ENCODE measurements at regions not wholly inside any gene's neighbourhood (a gene's known extent, or its start where the extent isn't known, plus 50 kb on each side); places are given as distances from the start of the nearest gene placed in this dataset.

- H4K91ac ChIP-seq (ENCODE audit: low read length), result no peak overlapping the region
- peaks cover 3% of the 10 kb centered on the region for H3K4me1 ChIP-seq (ENCODE audit: control insufficient read depth, insufficient read depth, low read depth, low read length)
- H3K18ac ChIP-seq (ENCODE audit: low read depth in 1 of 2, low read length in 2 of 2), result no peak overlapping the region
- H3K4ac ChIP-seq (ENCODE audit: low read depth in 1 of 2, low read length in 2 of 2), result no peak overlapping the region
- no peak overlapping the region for H4K8ac ChIP-seq (ENCODE audit: low read length)
- no peaks in the 10 kb centered on the region for H3K79me1 ChIP-seq (replicated peaks; ENCODE audit: low read length, poor library complexity, severe bottlenecking)
- H3K9ac ChIP-seq (ENCODE audit: low read length), result no peak overlapping the region
- H3K27me3 ChIP-seq (ENCODE audit: control insufficient read depth in 1 of 2, insufficient read depth in 1 of 2, low read length in 2 of 2), result no peaks in the 10 kb centered on the region
- no peak overlapping the region for H3K27ac ChIP-seq (ENCODE audit: low read length, poor library complexity, severe bottlenecking)
- no peak overlapping the region for H2BK5ac ChIP-seq (ENCODE audit: low read depth, low read length, poor library complexity, severe bottlenecking)
- H3K36me3 ChIP-seq (ENCODE audit: control insufficient read depth in 1 of 2, insufficient read depth in 2 of 2, low read depth in 1 of 2, low read length in 2 of 2), result no peaks in the 10 kb centered on the region
- peak overlapping the region; percentile 39 for H2BK120ac ChIP-seq (ENCODE audit: low read depth, low read length)
- H2AK5ac ChIP-seq (ENCODE audit: low read length, severe bottlenecking), result no peak overlapping the region
- no peak overlapping the region for H2AFZ ChIP-seq (ENCODE audit: low read depth, low read length)
- H3K9me3 ChIP-seq (ENCODE audit: control insufficient read depth, low read length), result no peaks in the 10 kb centered on the region
- H2BK15ac ChIP-seq (ENCODE audit: low read depth, poor library complexity, severe bottlenecking), result no peak overlapping the region
- 97% methylated on average over 1 of the region's 1 CpG for WGBS
- DNase-seq, result no peak
- H3K14ac ChIP-seq (ENCODE audit: low read length in 2 of 2), result no peak overlapping the region
- no peak overlapping the region for H3K4me2 ChIP-seq (ENCODE audit: low read length, poor library complexity, severe bottlenecking)
- H3K4me3 ChIP-seq (ENCODE audit: insufficient read depth in 1 of 2, low read depth in 1 of 2, low read length in 2 of 2), result no peak overlapping the region
- H2BK12ac ChIP-seq (ENCODE audit: low read length in 2 of 2), result no peak overlapping the region
- H3K23ac ChIP-seq (ENCODE audit: low read length in 2 of 2), result no peak overlapping the region
Observed at GRCh38 chr6:140044626-140045025, 670.2 kb upstream of the CITED2 start.

GRCh38 chr6:140043762-140044378 lies 669.4 kb upstream of the CITED2 start:
- no peak overlapping the region for H3K27ac ChIP-seq (ENCODE audit: low read length, poor library complexity, severe bottlenecking)
- H4K91ac ChIP-seq (ENCODE audit: low read length), result no peak overlapping the region
- H3K9ac ChIP-seq (ENCODE audit: low read length), result no peak overlapping the region
- no peaks in the 10 kb centered on the region for H3K36me3 ChIP-seq (ENCODE audit: control insufficient read depth in 1 of 2, insufficient read depth in 2 of 2, low read depth in 1 of 2, low read length in 2 of 2)
- no peak overlapping the region for H3K18ac ChIP-seq (ENCODE audit: low read depth in 1 of 2, low read length in 2 of 2)
- H2BK12ac ChIP-seq (ENCODE audit: low read length in 2 of 2), result no peak overlapping the region
- H3K23ac ChIP-seq (ENCODE audit: low read length in 2 of 2), result no peak overlapping the region
- peak; percentile 58 for DNase-seq
- H3K4ac ChIP-seq (ENCODE audit: low read depth in 1 of 2, low read length in 2 of 2), result no peak overlapping the region
- no peaks in the 10 kb centered on the region for H3K79me1 ChIP-seq (replicated peaks; ENCODE audit: low read length, poor library complexity, severe bottlenecking)
- H2AK5ac ChIP-seq (ENCODE audit: low read length, severe bottlenecking), result no peak overlapping the region
- H2BK15ac ChIP-seq (ENCODE audit: low read depth, poor library complexity, severe bottlenecking), result no peak overlapping the region
- H2BK5ac ChIP-seq (ENCODE audit: low read depth, low read length, poor library complexity, severe bottlenecking), result no peak overlapping the region
- WGBS, result 0% methylated on average over 1 of the region's 2 CpGs
- no peak overlapping the region for H3K14ac ChIP-seq (ENCODE audit: low read length in 2 of 2)
- H2BK120ac ChIP-seq (ENCODE audit: low read depth, low read length), result no peak overlapping the region
- no peak overlapping the region for H3K4me3 ChIP-seq (ENCODE audit: insufficient read depth in 1 of 2, low read depth in 1 of 2, low read length in 2 of 2)
- H2AFZ ChIP-seq (ENCODE audit: low read depth, low read length), result no peak overlapping the region
- no peak overlapping the region for H4K8ac ChIP-seq (ENCODE audit: low read length)
- no peaks in the 10 kb centered on the region for H3K27me3 ChIP-seq (ENCODE audit: control insufficient read depth in 1 of 2, insufficient read depth in 1 of 2, low read length in 2 of 2)
- peaks cover 3% of the 10 kb centered on the region for H3K4me1 ChIP-seq (ENCODE audit: control insufficient read depth, insufficient read depth, low read depth, low read length)
- no peak overlapping the region for H3K4me2 ChIP-seq (ENCODE audit: low read length, poor library complexity, severe bottlenecking)
- H3K9me3 ChIP-seq (ENCODE audit: control insufficient read depth, low read length), result no peaks in the 10 kb centered on the region

- no peak overlapping the region for H3K4me3 ChIP-seq (ENCODE audit: insufficient read depth in 1 of 2, low read depth in 1 of 2, low read length in 2 of 2)
- H3K9me3 ChIP-seq (ENCODE audit: control insufficient read depth, low read length), result no peaks in the 10 kb centered on the region
- no peaks in the 10 kb centered on the region for H3K27me3 ChIP-seq (ENCODE audit: control insufficient read depth in 1 of 2, insufficient read depth in 1 of 2, low read length in 2 of 2)
- no peak overlapping the region for H3K18ac ChIP-seq (ENCODE audit: low read depth in 1 of 2, low read length in 2 of 2)
- H4K8ac ChIP-seq (ENCODE audit: low read length), result no peak overlapping the region
- H2BK15ac ChIP-seq (ENCODE audit: low read depth, poor library complexity, severe bottlenecking), result no peak overlapping the region
- H4K91ac ChIP-seq (ENCODE audit: low read length), result no peak overlapping the region
- H3K23ac ChIP-seq (ENCODE audit: low read length in 2 of 2), result no peak overlapping the region
- H3K27ac ChIP-seq (ENCODE audit: low read length, poor library complexity, severe bottlenecking), result no peak overlapping the region
- no peak overlapping the region for H2AK5ac ChIP-seq (ENCODE audit: low read length, severe bottlenecking)
- H3K4ac ChIP-seq (ENCODE audit: low read depth in 1 of 2, low read length in 2 of 2), result no peak overlapping the region
- H3K9ac ChIP-seq (ENCODE audit: low read length), result no peak overlapping the region
- no peaks in the 10 kb centered on the region for H3K36me3 ChIP-seq (ENCODE audit: control insufficient read depth in 1 of 2, insufficient read depth in 2 of 2, low read depth in 1 of 2, low read length in 2 of 2)
- no peak overlapping the region for H3K14ac ChIP-seq (ENCODE audit: low read length in 2 of 2)
- H2AFZ ChIP-seq (ENCODE audit: low read depth, low read length), result no peak overlapping the region
- no peak overlapping the region for H2BK5ac ChIP-seq (ENCODE audit: low read depth, low read length, poor library complexity, severe bottlenecking)
- no peak overlapping the region for H2BK12ac ChIP-seq (ENCODE audit: low read length in 2 of 2)
- H3K79me1 ChIP-seq (replicated peaks; ENCODE audit: low read length, poor library complexity, severe bottlenecking), result no peaks in the 10 kb centered on the region
- no peak overlapping the region for H2BK120ac ChIP-seq (ENCODE audit: low read depth, low read length)
- peak; percentile 85 for DNase-seq
- H3K4me2 ChIP-seq (ENCODE audit: low read length, poor library complexity, severe bottlenecking), result no peak overlapping the region
- WGBS, result 0% methylated on average over 1 of the region's 1 CpG
- H3K4me1 ChIP-seq (ENCODE audit: control insufficient read depth, insufficient read depth, low read depth, low read length), result peaks cover 3% of the 10 kb centered on the region
Observed at GRCh38 chr6:140043357-140043756, 668.9 kb upstream of the CITED2 start.

- no peak overlapping the region for H2AFZ ChIP-seq (ENCODE audit: low read depth, low read length)
- no peak overlapping the region for H4K8ac ChIP-seq (ENCODE audit: low read length)
- no peak overlapping the region for H3K4me2 ChIP-seq (ENCODE audit: low read length, poor library complexity, severe bottlenecking)
- no peak overlapping the region for H3K4ac ChIP-seq (ENCODE audit: low read depth in 1 of 2, low read length in 2 of 2)
- no peaks in the 10 kb centered on the region for H3K79me1 ChIP-seq (replicated peaks; ENCODE audit: low read length, poor library complexity, severe bottlenecking)
- H2BK15ac ChIP-seq (ENCODE audit: low read depth, poor library complexity, severe bottlenecking), result no peak overlapping the region
- no peak overlapping the region for H3K9ac ChIP-seq (ENCODE audit: low read length)
- H3K14ac ChIP-seq (ENCODE audit: low read length in 2 of 2), result no peak overlapping the region
- 96% methylated on average over 1 of the region's 1 CpG for WGBS
- H3K9me3 ChIP-seq (ENCODE audit: control insufficient read depth, low read length), result peaks cover 3% of the 10 kb centered on the region
- no peak overlapping the region for H4K91ac ChIP-seq (ENCODE audit: low read length)
- peak overlapping the region in 1 of 2 experiments; percentile 40 for H3K18ac ChIP-seq (ENCODE audit: low read depth in 1 of 2, low read length in 2 of 2)
- H2BK120ac ChIP-seq (ENCODE audit: low read depth, low read length), result no peak overlapping the region
- DNase-seq, result no peak
- H3K27ac ChIP-seq (ENCODE audit: low read length, poor library complexity, severe bottlenecking), result no peak overlapping the region
- no peak overlapping the region for H3K4me3 ChIP-seq (ENCODE audit: insufficient read depth in 1 of 2, low read depth in 1 of 2, low read length in 2 of 2)
- no peaks in the 10 kb centered on the region for H3K27me3 ChIP-seq (ENCODE audit: control insufficient read depth in 1 of 2, insufficient read depth in 1 of 2, low read length in 2 of 2)
- H3K4me1 ChIP-seq (ENCODE audit: control insufficient read depth, insufficient read depth, low read depth, low read length), result peaks cover 3% of the 10 kb centered on the region
- H3K23ac ChIP-seq (ENCODE audit: low read length in 2 of 2), result no peak overlapping the region
- H2BK12ac ChIP-seq (ENCODE audit: low read length in 2 of 2), result peak overlapping the region in 1 of 2 experiments; percentile 21
- no peaks in the 10 kb centered on the region for H3K36me3 ChIP-seq (ENCODE audit: control insufficient read depth in 1 of 2, insufficient read depth in 2 of 2, low read depth in 1 of 2, low read length in 2 of 2)
- no peak overlapping the region for H2BK5ac ChIP-seq (ENCODE audit: low read depth, low read length, poor library complexity, severe bottlenecking)
- H2AK5ac ChIP-seq (ENCODE audit: low read length, severe bottlenecking), result peak overlapping the region; percentile 74
Observed at GRCh38 chr6:140041571-140042332, 667.3 kb upstream of the CITED2 start.
